GM20000 (cell line): ENCODE measurements at regions not wholly inside any gene's neighbourhood (a gene's known extent, or its start where the extent isn't known, plus 50 kb on each side); places are given as distances from the start of the nearest gene placed in this dataset.

Experiments used
- DNase-seq: peaks from one replicate; pipeline ENCODE4 v3.0.0; 2012; ENCODE audit warnings: low spot score
- TF ChIP-seq, protein P1 (sequence below): IDR thresholded peaks from 2 replicates; pipeline ENCODE4 v1.5.1; 2012; ENCODE audit warnings: mild to moderate bottlenecking, control low read depth; ENCODE audit errors: extremely low read depth, missing control alignments

DNA sequence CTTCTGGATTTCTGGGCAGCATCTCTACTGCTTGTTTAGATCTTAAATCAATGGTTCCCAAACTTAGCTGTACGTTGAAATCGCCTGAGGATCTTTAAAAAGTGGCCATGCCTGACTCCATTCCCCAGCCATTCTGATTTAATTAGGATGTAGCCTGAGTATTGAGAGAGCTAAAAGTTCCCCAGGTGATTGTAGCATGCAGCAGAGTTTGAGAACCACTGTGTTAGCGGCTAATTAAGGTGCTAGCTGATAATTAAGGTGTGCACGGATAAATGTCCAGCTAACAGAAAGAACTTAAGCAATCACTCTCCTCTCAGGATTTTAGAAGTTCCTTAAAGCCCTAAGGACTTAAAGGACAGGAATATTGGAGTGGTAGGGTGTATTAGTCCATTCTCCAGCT is 89.1 kb downstream of the NMUR2 start:
- no peak for DNase-seq
- TF ChIP-seq, protein P1, sequence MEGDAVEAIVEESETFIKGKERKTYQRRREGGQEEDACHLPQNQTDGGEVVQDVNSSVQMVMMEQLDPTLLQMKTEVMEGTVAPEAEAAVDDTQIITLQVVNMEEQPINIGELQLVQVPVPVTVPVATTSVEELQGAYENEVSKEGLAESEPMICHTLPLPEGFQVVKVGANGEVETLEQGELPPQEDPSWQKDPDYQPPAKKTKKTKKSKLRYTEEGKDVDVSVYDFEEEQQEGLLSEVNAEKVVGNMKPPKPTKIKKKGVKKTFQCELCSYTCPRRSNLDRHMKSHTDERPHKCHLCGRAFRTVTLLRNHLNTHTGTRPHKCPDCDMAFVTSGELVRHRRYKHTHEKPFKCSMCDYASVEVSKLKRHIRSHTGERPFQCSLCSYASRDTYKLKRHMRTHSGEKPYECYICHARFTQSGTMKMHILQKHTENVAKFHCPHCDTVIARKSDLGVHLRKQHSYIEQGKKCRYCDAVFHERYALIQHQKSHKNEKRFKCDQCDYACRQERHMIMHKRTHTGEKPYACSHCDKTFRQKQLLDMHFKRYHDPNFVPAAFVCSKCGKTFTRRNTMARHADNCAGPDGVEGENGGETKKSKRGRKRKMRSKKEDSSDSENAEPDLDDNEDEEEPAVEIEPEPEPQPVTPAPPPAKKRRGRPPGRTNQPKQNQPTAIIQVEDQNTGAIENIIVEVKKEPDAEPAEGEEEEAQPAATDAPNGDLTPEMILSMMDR = no peak

DNA sequence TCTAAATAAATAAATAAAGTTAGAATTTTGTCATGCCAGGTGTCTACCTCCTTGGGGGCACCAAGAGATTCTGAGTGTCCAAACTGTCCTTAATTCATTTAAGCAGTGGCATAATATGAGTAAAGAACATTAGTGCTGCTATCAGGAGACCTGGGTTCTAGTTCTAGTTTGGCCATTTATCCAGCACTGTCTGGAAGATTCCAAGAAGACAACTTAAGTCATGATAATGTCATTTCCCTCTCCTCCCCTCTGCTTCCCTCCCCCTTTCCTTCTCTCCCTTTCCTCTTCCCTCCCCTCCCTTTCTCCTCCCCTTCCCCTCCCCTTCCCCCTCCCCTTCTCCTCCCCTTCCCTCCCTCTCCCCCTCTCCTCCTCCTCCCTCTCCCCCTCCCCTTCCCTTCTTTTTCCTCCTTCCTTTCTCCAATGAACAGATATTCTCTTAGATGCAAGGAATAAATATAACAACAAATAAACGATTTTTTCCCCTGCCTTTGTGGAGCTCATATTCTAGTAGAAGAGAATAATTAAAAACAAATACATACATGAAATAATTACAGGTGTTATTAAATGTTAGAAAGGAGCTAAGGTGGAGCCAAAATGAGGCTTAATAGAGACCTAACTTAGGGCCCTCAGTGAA is 90.8 kb downstream of the NMUR2 start:
- TF ChIP-seq, protein P1 = no peak
- no peak for DNase-seq

DNA sequence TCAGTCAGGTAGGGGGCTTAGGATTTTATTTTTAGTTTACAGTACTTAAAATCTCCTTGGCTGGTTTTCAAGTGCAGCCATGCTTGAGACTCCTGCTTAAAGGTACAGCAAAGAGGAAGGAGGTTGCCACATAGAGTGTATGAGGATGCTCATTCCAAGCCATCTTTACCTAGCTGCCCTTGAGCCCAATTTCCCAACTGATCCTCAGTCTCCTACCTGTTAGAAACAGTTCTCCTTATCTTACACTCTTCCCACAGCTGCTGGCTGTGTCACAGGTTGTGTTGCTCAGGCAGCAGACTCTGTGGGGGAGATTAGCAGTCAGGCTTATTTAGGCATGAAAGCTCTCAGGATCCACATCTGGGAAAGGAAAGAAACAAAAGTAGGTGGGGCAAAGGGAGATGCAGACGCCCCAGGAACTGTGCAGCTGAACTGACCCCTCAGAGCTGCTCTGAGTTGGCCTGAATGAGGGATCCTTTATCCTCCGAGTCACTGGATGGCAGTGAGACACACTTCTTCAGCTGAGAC is 95.1 kb downstream of the NMUR2 start:
- DNase-seq = no peak
- TF ChIP-seq, protein P1 = no peak

DNA sequence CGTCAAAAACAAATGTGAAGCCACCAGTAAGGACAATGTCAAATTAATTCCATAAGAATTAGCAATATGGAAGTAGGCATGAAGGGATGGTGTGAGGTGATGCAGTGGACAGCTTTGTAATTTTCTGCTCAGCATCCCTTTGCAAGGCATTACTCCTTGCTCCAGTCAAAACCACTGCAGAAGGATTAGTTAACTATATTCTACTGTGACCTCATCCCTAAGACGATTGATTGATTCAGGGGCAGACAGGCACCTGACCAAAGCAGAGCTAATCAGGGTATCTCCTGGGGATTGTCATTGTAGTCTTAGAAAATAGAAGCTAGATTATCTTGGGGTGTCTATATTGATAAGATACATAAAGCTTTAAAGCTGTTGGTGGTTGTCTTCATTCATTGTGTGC is 98.7 kb downstream of the NMUR2 start:
- DNase-seq = no peak
- TF ChIP-seq, protein P1 = no peak

DNA sequence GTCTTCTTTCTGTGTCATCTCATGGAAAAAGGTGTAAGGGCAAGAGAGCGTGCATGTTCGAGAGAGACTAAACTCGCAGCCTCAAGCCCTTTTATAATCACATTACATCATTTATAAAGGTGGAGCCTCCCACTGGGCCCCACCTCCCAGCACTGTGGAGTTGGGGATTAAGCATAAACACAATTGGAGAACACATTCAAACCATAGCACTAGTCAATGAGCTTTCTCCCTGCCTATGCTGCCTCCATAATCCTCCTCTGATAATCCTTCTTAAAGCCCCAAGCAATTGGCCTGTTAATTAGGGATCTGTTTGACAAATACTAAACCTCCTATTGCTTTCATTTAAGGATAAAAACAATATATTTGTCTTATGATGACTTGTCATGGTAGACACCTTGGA is 99.6 kb downstream of the NMUR2 start:
- DNase-seq = no peak
- TF ChIP-seq, protein P1 = no peak

DNA sequence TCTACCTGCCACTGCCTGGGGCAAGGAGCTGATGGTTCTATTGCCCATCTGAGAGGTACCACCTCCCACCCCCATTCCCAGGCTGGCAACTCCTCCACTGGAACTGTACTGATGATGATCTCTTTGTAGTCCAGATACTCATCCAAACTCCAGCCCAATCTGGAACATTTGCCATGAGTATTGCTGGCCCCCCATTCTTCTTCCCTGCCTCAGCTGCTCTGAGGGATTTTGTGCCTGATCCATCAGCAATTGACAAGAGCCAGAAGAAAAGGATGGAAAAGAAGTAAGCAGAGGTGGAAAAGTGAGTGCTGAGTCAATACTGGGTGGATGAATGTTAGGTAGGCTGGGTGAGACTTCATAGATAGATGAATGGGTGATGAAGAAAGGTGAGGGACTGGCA is 101.2 kb downstream of the NMUR2 start:
- DNase-seq = no peak
- TF ChIP-seq, protein P1 = no peak

DNA sequence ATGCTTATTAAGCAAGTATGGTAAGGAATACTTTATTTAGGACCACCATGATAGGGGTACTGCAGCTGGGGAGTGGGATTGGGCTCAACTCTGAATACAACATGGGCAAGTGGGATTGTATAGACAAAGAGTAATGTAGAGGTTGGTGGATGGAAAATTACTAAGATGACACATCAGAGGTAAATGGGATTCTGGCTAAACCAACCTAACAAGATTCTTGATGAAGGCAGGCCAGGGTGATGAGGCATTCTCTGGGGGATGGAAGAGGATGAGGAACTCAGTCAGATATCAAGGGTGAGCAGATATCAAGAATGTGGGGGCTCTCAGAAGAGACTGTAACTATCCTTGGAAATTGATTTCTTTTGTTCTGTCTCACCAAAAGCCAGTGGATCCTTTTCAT is 107.2 kb downstream of the NMUR2 start:
- TF ChIP-seq, protein P1 = no peak
- no peak for DNase-seq
